HCT116 (cell line): ENCODE measurements at regions not wholly inside any gene's neighbourhood (a gene's known extent, or its start where the extent isn't known, plus 50 kb on each side); places are given as distances from the start of the nearest gene placed in this dataset.
"Not testable (repeated sequence)": the region's sequence is repeated elsewhere in the genome, so short reads cannot be mapped to it uniquely, and the experiment has no call there.

ENCODE experiments used
- ATAC-seq: fragments of 200-7000 bp; cut with Tn5 transposase; 2 replicates; pipeline ENCODE4 v1.9.1; 2020; ENCODE audit warnings: mild to moderate bottlenecking, moderate library complexity
- BruUV-seq: library from RNA; stranded (reverse); fragments of 400-500 nt; replicated peaks from 2 replicates; lab custom pipeline; 2021; lab: Mats Ljungman, UMichigan
- CTCF ChIA-PET: fragments of 300-600 bp; sonication (Branson Sonifier 250); formaldehyde crosslinking; loops from one replicate; lab custom pipeline; 2021; ENCODE audit warnings: antibody characterized with exemption; lab: Charles Lee
- POLR2A ChIA-PET: fragments of 300-600, 350-600 bp; sonication (Branson Sonifier 250); formaldehyde crosslinking; loops from one replicate; lab custom pipeline; 2021; ENCODE audit warnings: antibody characterized with exemption; lab: Charles Lee
- RAD21 ChIA-PET, 2 experiments: fragments of 300-600 bp; sonication (Branson Sonifier 250); formaldehyde crosslinking; loops; one replicate each; lab custom pipeline; 2023; ENCODE audit warnings: low total read pairs in 2 of 2; ENCODE audit not compliant: uncharacterized antibody in 2 of 2, unreplicated experiment in 2 of 2, low non-redundant PET in 1 of 2; lab: Charles Lee
- DNase-seq: peaks from one replicate; pipeline ENCODE4 v3.0.0-alpha.2; 2010; ENCODE audit warnings: low read depth, low spot score
- H2AFZ ChIP-seq: fragments of 200-600 bp; shearing (Covaris generic), sonication (generic); 2 replicates; pipeline ENCODE4 v1.6.1; 2017; ENCODE audit warnings: low read depth, mixed run types, mixed read lengths, antibody characterized with exemption, low read length; ENCODE audit not compliant: poor library complexity, severe bottlenecking
- H3K27ac ChIP-seq: 2 replicates; pipeline ENCODE4 v1.5.1; 2012; ENCODE audit warnings: low read depth, low read length
- H3K27me3 ChIP-seq: fragments of 200-600 bp; sonication (generic); 2 replicates; pipeline ENCODE4 v1.6.1; 2016; ENCODE audit warnings: mixed run types, low read length, mixed read lengths; ENCODE audit not compliant: insufficient read depth
- H3K36me3 ChIP-seq, 2 experiments: fragments of 200-500 bp in 1 of 2; fragments of 200-600 bp in 1 of 2; sonication (Bioruptor generic) in 1 of 2; sonication (generic) in 1 of 2; 2 replicates each; pipeline versions ENCODE4 v1.5.1 to v1.6.1; 2014 to 2016; ENCODE audit warnings: low read length in 2 of 2, inconsistent platforms in 1 of 2, mixed read lengths in 1 of 2, mixed run types in 1 of 2; ENCODE audit not compliant: insufficient read depth in 2 of 2, control insufficient read depth in 1 of 2
- H3K4me1 ChIP-seq, 2 experiments: fragments of 200-600 bp in 1 of 2; sonication (generic) in 1 of 2; 2 replicates each; pipeline versions ENCODE4 v1.5.1 to v1.6.1; 2012 to 2017; ENCODE audit warnings: low read length in 2 of 2, inconsistent platforms in 1 of 2, mild to moderate bottlenecking in 1 of 2, mixed read lengths in 1 of 2, mixed run types in 1 of 2, moderate library complexity in 1 of 2; ENCODE audit not compliant: insufficient read depth in 2 of 2, control insufficient read depth in 1 of 2
- H3K4me2 ChIP-seq: fragments of 200-600 bp; sonication (generic); 2 replicates; pipeline ENCODE4 v1.6.1; 2017; ENCODE audit warnings: mixed run types, low read length, mixed read lengths
- H3K4me3 ChIP-seq, 2 experiments: fragments of 200-600 bp in 1 of 2; sonication (generic) in 1 of 2; replicated peaks in 1 of 2; 2 replicates each; pipeline ENCODE4 v1.5.1; 2011 to 2016; ENCODE audit warnings: low read length in 2 of 2, control low read depth in 1 of 2, low read depth in 1 of 2, mild to moderate bottlenecking in 1 of 2, mixed read lengths in 1 of 2, mixed run types in 1 of 2
- H3K79me2 ChIP-seq: fragments of 200-600 bp; sonication (generic); 2 replicates; pipeline ENCODE4 v1.6.1; 2017; ENCODE audit warnings: mild to moderate bottlenecking, mixed run types, low read length, moderate library complexity, mixed read lengths; ENCODE audit not compliant: insufficient read depth
- H3K9ac ChIP-seq: fragments of 200-600 bp; sonication (generic); 2 replicates; pipeline ENCODE4 v1.6.1; 2016; ENCODE audit warnings: low read length, mixed read lengths
- H3K9me2 ChIP-seq: fragments of 200-600 bp; sonication (generic), shearing (Covaris generic); 2 replicates; pipeline ENCODE4 v1.6.1; 2017; ENCODE audit warnings: mixed run types, mild to moderate bottlenecking, moderate library complexity; ENCODE audit not compliant: insufficient read depth
- H3K9me3 ChIP-seq, 2 experiments: fragments of 200-500 bp in 1 of 2; fragments of 200-600 bp in 1 of 2; sonication (Bioruptor generic) in 1 of 2; sonication (generic) in 1 of 2; 2 replicates each; pipeline ENCODE4 v1.6.1; 2014 to 2017; ENCODE audit warnings: low read length in 2 of 2, mixed read lengths in 2 of 2, inconsistent platforms in 1 of 2, low read depth in 1 of 2, mild to moderate bottlenecking in 1 of 2, mixed run types in 1 of 2, moderate library complexity in 1 of 2; ENCODE audit not compliant: control insufficient read depth in 1 of 2, insufficient read depth in 1 of 2
- H4K20me1 ChIP-seq: fragments of 200-600 bp; sonication (generic), shearing (Covaris generic); 2 replicates; pipeline ENCODE4 v1.6.1; 2017; ENCODE audit warnings: mixed run types, mild to moderate bottlenecking, moderate library complexity; ENCODE audit not compliant: insufficient read depth
- ELF1 ChIP-seq: IDR thresholded peaks from 2 replicates; pipeline ENCODE4 v1.6.1; 2012; ENCODE audit warnings: low read depth, borderline replicate concordance
- POLR2A ChIP-seq: IDR thresholded peaks from 2 replicates; pipeline ENCODE4 v1.7.0; 2011; ENCODE audit warnings: borderline replicate concordance; ENCODE audit not compliant: insufficient read depth, insufficient read length; ENCODE audit errors: extremely low read depth
- SRF ChIP-seq: IDR thresholded peaks from 2 replicates; pipeline ENCODE4 v1.6.1; 2012; ENCODE audit warnings: low read depth
- intact Hi-C: fragments of 100-400 bp; cut with micrococcal nuclease; formaldehyde crosslinking; loops from 2 replicates; pipeline ENCODE4 v1.10.0; 2022

DNA sequence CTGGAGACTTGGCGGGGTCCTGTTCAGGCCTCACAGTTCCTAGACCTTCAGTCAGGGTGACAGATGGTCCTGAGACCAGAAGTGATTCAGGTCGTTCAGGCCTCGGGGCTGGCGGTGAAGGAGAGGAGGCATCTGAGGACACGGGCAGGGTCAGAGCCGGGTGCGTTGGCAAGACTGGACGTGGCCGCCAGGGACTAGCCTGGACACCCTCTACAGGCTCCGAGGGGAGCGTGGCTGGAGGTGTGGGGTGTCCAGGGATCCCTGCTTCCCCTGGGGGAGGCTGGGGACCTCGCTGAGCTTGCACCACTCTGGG is 64.0 kb upstream of the TARDBP start:
- intact Hi-C loops = no loop called here
- H3K79me2 ChIP-seq = no peaks in the 10 kb centered on the region
- H2AFZ ChIP-seq = no peak overlapping the region
- H3K36me3 ChIP-seq = no peaks in the 10 kb centered on the region
- H3K9me2 ChIP-seq = no peaks in the 10 kb centered on the region
- H3K4me1 ChIP-seq = no peaks in the 10 kb centered on the region
- ATAC-seq (no peak), DNase-seq (no peak)
- ChIA-PET POLR2A (no interaction called here), CTCF (no interaction called here), RAD21 (no interaction called here)
- no peaks in the 10 kb centered on the region; the same call in 1 of the 2 replicates for H3K27me3 ChIP-seq
- H3K4me2 ChIP-seq = no peak overlapping the region
- no peaks in the 10 kb centered on the region for H4K20me1 ChIP-seq
- TF ChIP-seq POLR2A = no peak
- no peak overlapping the region for H3K4me3 ChIP-seq
- BruUV-seq = no TSS peak
- no peak overlapping the region for H3K9ac ChIP-seq
- no peaks in the 10 kb centered on the region for H3K9me3 ChIP-seq
- no peak overlapping the region for H3K27ac ChIP-seq

GRCh38 chr1:10950316-10951172 is 61.9 kb upstream of the TARDBP start:
- no peak overlapping the region for H3K4me2 ChIP-seq
- H3K9ac ChIP-seq = no peak overlapping the region
- POLR2A ChIA-PET = no interaction called here
- H3K4me1 ChIP-seq = no peaks in the 10 kb centered on the region
- TF ChIP-seq ELF1 (no peak), SRF (no peak), POLR2A (no peak)
- TF ChIP-seq, all 23 proteins: peak for 0
- H4K20me1 ChIP-seq = no peaks in the 10 kb centered on the region
- peaks cover 0 to 3% of the 10 kb centered on the region in 2 experiments; a peak in 1 of 4 replicates for H3K9me3 ChIP-seq
- H3K9me2 ChIP-seq = no peaks in the 10 kb centered on the region
- H3K4me3 ChIP-seq = no peak overlapping the region
- ChIA-PET RAD21 (no interaction called here), CTCF (no interaction called here)
- no TSS peak for BruUV-seq
- H3K27ac ChIP-seq = no peak overlapping the region
- DNase-seq (no peak), ATAC-seq (no peak)
- H3K27me3 ChIP-seq = no peaks in the 10 kb centered on the region
- no peaks in the 10 kb centered on the region for H3K36me3 ChIP-seq
- intact Hi-C loops = no loop called here
- no peaks in the 10 kb centered on the region for H3K79me2 ChIP-seq
- no peak overlapping the region for H2AFZ ChIP-seq

GRCh38 chr1:10951298-10951697 is 61.2 kb upstream of the TARDBP start:
- H3K4me1 ChIP-seq, DNase-seq, BruUV-seq, CTCF ChIA-PET, H3K79me2 ChIP-seq, H3K9me2 ChIP-seq, H3K4me2 ChIP-seq, H3K9me3 ChIP-seq, H3K27me3 ChIP-seq, H3K4me3 ChIP-seq, H3K27ac ChIP-seq, H2AFZ ChIP-seq, RAD21 ChIA-PET, ATAC-seq, intact Hi-C loops, POLR2A ChIA-PET, H4K20me1 ChIP-seq, H3K36me3 ChIP-seq, H3K9ac ChIP-seq: not testable (repeated sequence)
